ENCODE measurements at regions not wholly inside any gene's neighbourhood (a gene's known extent, or its start where the extent isn't known, plus 50 kb on each side); places are given as distances from the start of the nearest gene placed in this dataset.

DNA sequence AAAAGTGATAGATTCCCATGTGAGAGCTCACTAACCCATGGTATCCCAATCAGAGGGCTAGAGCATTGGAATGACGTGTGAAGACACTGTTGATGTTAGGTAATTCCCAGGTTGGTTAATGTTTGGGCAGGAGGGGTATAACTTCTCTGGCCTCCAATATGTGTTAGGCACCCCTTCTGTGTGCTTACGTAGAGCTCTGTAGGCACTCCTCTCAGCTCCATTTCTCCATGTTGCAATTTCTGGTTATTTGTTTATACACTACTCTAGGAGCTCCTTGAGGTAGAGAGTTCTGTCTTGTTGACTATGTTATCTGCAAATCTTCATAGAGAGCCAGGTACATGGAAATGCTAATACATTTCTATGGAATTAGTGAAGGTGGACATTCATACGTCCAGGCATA, 153.5 kb downstream of the RPIA start:
- Histone ChIP-seq H3K79me2 (ENCODE audit: insufficient read depth, low read length) (no peaks in the 10 kb centered on the region), H3K4me3 (replicated peaks in 1 of 2; ENCODE audit: low read depth in 1 of 2, low read length in 2 of 2) (no peak overlapping the region), H3K27me3 (ENCODE audit: insufficient read depth, low read length) (peaks cover 62% of the 10 kb centered on the region), H3K36me3 (ENCODE audit: control insufficient read depth in 1 of 2, insufficient read depth in 2 of 2, low read length in 2 of 2) (no peaks in the 10 kb centered on the region), H2AFZ (ENCODE audit: low read depth, low read length, poor library complexity, severe bottlenecking) (no peak overlapping the region), H3K4me2 (ENCODE audit: low read length) (no peak overlapping the region), H3K27ac (ENCODE audit: low read depth, low read length) (no peak overlapping the region), H3K9me3 (ENCODE audit: control insufficient read depth in 1 of 2, insufficient read depth in 1 of 2, low read depth in 1 of 2, low read length in 2 of 2) (no peaks in the 10 kb centered on the region), H3K9me2 (ENCODE audit: insufficient read depth) (no peaks in the 10 kb centered on the region), H3K9ac (ENCODE audit: low read length) (no peak overlapping the region), H4K20me1 (ENCODE audit: insufficient read depth) (no peaks in the 10 kb centered on the region), H3K4me1 (ENCODE audit: control insufficient read depth in 1 of 2, insufficient read depth in 2 of 2, low read length in 2 of 2) (no peaks in the 10 kb centered on the region)
- ChIA-PET CTCF (interaction anchor here (1.1 kb wide), 1 partner anchor 13 kb away, joined by 3 read pairs; no protein-coding TSS in a partner anchor), RAD21 (ENCODE audit: low non-redundant PET in 1 of 2, low total read pairs in 2 of 2, uncharacterized antibody in 2 of 2, unreplicated experiment in 2 of 2) (no interaction called here), POLR2A (no interaction called here)
- ATAC-seq (no peak), DNase-seq (ENCODE audit: low read depth, low spot score) (no peak)
- BruUV-seq (replicated peaks): no TSS peak
- intact Hi-C loops (cut with micrococcal nuclease): no loop called here
- TF ChIP-seq FOSL1 (IDR thresholded peaks at IDR 0.05; ENCODE audit: low read depth): no peak
- no peak for TF ChIP-seq YY1 (IDR thresholded peaks at IDR 0.05; ENCODE audit: extremely low read depth, insufficient replicate concordance, low read depth, low read length)
- TF ChIP-seq ZFX (IDR thresholded peaks at IDR 0.05): no peak
- no peak for TF ChIP-seq EZH2phosphoT487 (IDR thresholded peaks at IDR 0.05; ENCODE audit: borderline replicate concordance)
- TF ChIP-seq RAD21 (IDR thresholded peaks at IDR 0.05; ENCODE audit: low read depth): no peak
- no peak for TF ChIP-seq TCF7L2 (IDR thresholded peaks at IDR 0.05; ENCODE audit: borderline replicate concordance, extremely low read depth, insufficient read depth, insufficient read length)
- TF ChIP-seq EZH2 (IDR thresholded peaks at IDR 0.05): no peak
- TF ChIP-seq REST (IDR thresholded peaks at IDR 0.05; ENCODE audit: low read depth): no peak
- TF ChIP-seq, protein P1, sequence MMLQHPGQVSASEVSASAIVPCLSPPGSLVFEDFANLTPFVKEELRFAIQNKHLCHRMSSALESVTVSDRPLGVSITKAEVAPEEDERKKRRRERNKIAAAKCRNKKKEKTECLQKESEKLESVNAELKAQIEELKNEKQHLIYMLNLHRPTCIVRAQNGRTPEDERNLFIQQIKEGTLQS (IDR thresholded peaks at IDR 0.05): no peak
- TF ChIP-seq POLR2AphosphoS5 (IDR thresholded peaks at IDR 0.05; ENCODE audit: low read depth, low read length): no peak
- no peak for TF ChIP-seq SIN3A (IDR thresholded peaks at IDR 0.05; ENCODE audit: low read depth)
- no peak for TF ChIP-seq CEBPB (IDR thresholded peaks at IDR 0.05; ENCODE audit: low read depth)
- TF ChIP-seq SRF (IDR thresholded peaks at IDR 0.05; ENCODE audit: low read depth): no peak
- no peak for TF ChIP-seq CBX3 (IDR thresholded peaks at IDR 0.05; ENCODE audit: low read depth)
- TF ChIP-seq ELF1 (IDR thresholded peaks at IDR 0.05; ENCODE audit: borderline replicate concordance, low read depth): no peak
- no peak for TF ChIP-seq ZNF274 (IDR thresholded peaks at IDR 0.05; ENCODE audit: low read depth, low read length)
- TF ChIP-seq, protein P2, sequence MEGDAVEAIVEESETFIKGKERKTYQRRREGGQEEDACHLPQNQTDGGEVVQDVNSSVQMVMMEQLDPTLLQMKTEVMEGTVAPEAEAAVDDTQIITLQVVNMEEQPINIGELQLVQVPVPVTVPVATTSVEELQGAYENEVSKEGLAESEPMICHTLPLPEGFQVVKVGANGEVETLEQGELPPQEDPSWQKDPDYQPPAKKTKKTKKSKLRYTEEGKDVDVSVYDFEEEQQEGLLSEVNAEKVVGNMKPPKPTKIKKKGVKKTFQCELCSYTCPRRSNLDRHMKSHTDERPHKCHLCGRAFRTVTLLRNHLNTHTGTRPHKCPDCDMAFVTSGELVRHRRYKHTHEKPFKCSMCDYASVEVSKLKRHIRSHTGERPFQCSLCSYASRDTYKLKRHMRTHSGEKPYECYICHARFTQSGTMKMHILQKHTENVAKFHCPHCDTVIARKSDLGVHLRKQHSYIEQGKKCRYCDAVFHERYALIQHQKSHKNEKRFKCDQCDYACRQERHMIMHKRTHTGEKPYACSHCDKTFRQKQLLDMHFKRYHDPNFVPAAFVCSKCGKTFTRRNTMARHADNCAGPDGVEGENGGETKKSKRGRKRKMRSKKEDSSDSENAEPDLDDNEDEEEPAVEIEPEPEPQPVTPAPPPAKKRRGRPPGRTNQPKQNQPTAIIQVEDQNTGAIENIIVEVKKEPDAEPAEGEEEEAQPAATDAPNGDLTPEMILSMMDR (IDR thresholded peaks at IDR 0.05 in 2 of 3, conservative IDR thresholded peaks at IDR 0.05 in 1 of 3; ENCODE audit: borderline replicate concordance in 1 of 3, insufficient read depth in 1 of 3, low read depth in 2 of 3, low read length in 2 of 3): no peak

All from HCT116 (cell line).